HG02852 (cell line): ENCODE measurements at regions not wholly inside any gene's neighbourhood (a gene's known extent, or its start where the extent isn't known, plus 50 kb on each side); places are given as distances from the start of the nearest gene placed in this dataset.

Experiments used
- ATAC-seq: cut with Tn5 transposase; IDR thresholded peaks from one replicate; pipeline ENCODE4 v1.9.1; 2021; ENCODE audit warnings: mild to moderate bottlenecking, moderate library complexity; ENCODE audit not compliant: unreplicated experiment

GRCh38 chr4:176441594-176441993 is 121.8 kb downstream of the SPCS3 start:
- ATAC-seq: peak; percentile 54

- ATAC-seq: no peak
Observed at GRCh38 chr4:176443117-176443516, 123.4 kb downstream of the SPCS3 start.

GRCh38 chr4:176443646-176444409 is 124.1 kb downstream of the SPCS3 start:
- ATAC-seq: no peak

GRCh38 chr4:176444741-176445140 is 125.0 kb downstream of the SPCS3 start:
- ATAC-seq: no peak

- ATAC-seq: no peak
Observed at GRCh38 chr4:176448761-176449160, 129.0 kb downstream of the SPCS3 start.

- no peak for ATAC-seq
Observed at GRCh38 chr4:176451443-176451842, 131.7 kb downstream of the SPCS3 start.

- no peak for ATAC-seq
Observed at GRCh38 chr4:176453079-176453478, 133.3 kb downstream of the SPCS3 start.

- no peak for ATAC-seq
Observed at GRCh38 chr4:176453658-176454057, 133.9 kb downstream of the SPCS3 start.

GRCh38 chr4:176464748-176465147 is 145.0 kb downstream of the SPCS3 start:
- ATAC-seq: peak; percentile 100

- ATAC-seq: no peak
Observed at GRCh38 chr4:176467001-176467400, 147.2 kb downstream of the SPCS3 start.

- no peak for ATAC-seq
Observed at GRCh38 chr4:176469546-176469945, 149.8 kb downstream of the SPCS3 start.

- ATAC-seq: no peak
Observed at GRCh38 chr4:176470671-176471070, 150.9 kb downstream of the SPCS3 start.

- no peak for ATAC-seq
Observed at GRCh38 chr4:176475067-176475466, 155.3 kb downstream of the SPCS3 start.

GRCh38 chr4:176478076-176478475 is 158.3 kb downstream of the SPCS3 start:
- ATAC-seq: no peak

- peak; percentile 68 for ATAC-seq
Observed at GRCh38 chr4:176479767-176480166, 160.0 kb downstream of the SPCS3 start.

- no peak for ATAC-seq
Observed at GRCh38 chr4:176482972-176483371, 163.2 kb downstream of the SPCS3 start.

- no peak for ATAC-seq
Observed at GRCh38 chr4:176484301-176484984, 164.7 kb downstream of the SPCS3 start.

- no peak for ATAC-seq
Observed at GRCh38 chr4:176489001-176489400, 169.2 kb downstream of the SPCS3 start.

GRCh38 chr4:176492646-176493302 is 173.0 kb downstream of the SPCS3 start:
- peak; percentile 100 for ATAC-seq

- ATAC-seq: no peak
Observed at GRCh38 chr4:176498617-176499256, 179.0 kb downstream of the SPCS3 start.

GRCh38 chr4:176499518-176499917 is 179.8 kb downstream of the SPCS3 start:
- no peak for ATAC-seq
